Right forelimb (tissue), 1 donor: ENCODE measurements at regions not wholly inside any gene's neighbourhood (a gene's known extent, or its start where the extent isn't known, plus 50 kb on each side); places are given as distances from the start of the nearest gene placed in this dataset.

Source experiments
- DNase-seq: peaks from one replicate; pipeline ENCODE4 v3.0.0-alpha.2; 2018

- DNase-seq: no peak
These were observed 87.7 kb upstream of the DDX18 start for GRCh38 chr2:117726747-117727146.

- DNase-seq: no peak
These were observed 76.6 kb upstream of the DDX18 start for GRCh38 chr2:117737846-117738245.

GRCh38 chr2:117738991-117739839 is 75.3 kb upstream of the DDX18 start:
- no peak for DNase-seq

GRCh38 chr2:117745537-117745936 is 69.0 kb upstream of the DDX18 start:
- DNase-seq: no peak

GRCh38 chr2:117755768-117756167 is 58.7 kb upstream of the DDX18 start:
- DNase-seq: no peak

- no peak for DNase-seq
These were observed 53.6 kb upstream of the DDX18 start for GRCh38 chr2:117760916-117761315.

- no peak for DNase-seq
These were observed 52.0 kb upstream of the DDX18 start for GRCh38 chr2:117762454-117762853.

GRCh38 chr2:117763804-117764203 is 50.7 kb upstream of the DDX18 start:
- DNase-seq: no peak
